ENCODE measurements at regions not wholly inside any gene's neighbourhood (a gene's known extent, or its start where the extent isn't known, plus 50 kb on each side); places are given as distances from the start of the nearest gene placed in this dataset.

GRCh38 chr9:75609401-75609800 lies 281.1 kb upstream of the PCSK5 start:
- no peak for TF ChIP-seq CTCF (IDR thresholded peaks at IDR 0.05)
- no peak for TF ChIP-seq POLR2A (IDR thresholded peaks at IDR 0.05)
- no peak for TF ChIP-seq EP300 (IDR thresholded peaks at IDR 0.05)
- TF ChIP-seq POLR2AphosphoS5 (IDR thresholded peaks at IDR 0.05) = no peak

Data from stomach (tissue), 4 donors.